ENCODE measurements at regions not wholly inside any gene's neighbourhood (a gene's known extent, or its start where the extent isn't known, plus 50 kb on each side); places are given as distances from the start of the nearest gene placed in this dataset.

DNA sequence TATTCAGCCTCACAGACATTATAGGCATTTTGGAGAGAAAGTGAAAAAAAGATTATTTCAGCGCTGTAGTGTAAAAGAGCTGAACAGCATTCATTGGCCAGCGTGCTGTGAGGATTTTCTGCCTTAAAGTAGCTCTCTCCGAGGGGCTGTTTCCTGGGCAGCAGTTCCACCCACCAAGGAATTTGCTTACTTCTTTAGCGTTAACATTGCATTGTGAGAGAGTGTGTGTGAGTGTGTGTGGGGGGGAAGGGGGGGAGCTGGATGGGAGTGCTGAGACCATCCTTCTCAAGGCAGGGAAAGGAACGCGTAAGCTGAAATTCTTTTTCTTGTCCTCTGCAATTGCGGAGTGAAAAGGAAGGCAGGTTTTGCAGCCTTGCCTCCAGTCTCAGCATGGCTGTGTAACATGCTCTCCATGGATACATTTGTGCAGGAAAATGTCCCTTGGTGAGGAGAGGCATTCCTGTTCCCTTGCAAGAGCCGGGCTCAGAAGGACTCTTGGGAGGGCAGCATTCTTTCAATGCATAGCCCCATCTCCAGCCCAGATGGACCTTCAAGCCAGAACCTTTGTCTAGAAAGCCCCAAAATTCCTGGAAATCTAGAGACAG is 159.9 kb upstream of the NAV2 start:
- Mint-ChIP-seq H3K4me1 (peaks cover 36% of the 10 kb centered on the region), H3K9me3 (no peaks in the 10 kb centered on the region), H3K27me3 (ENCODE audit: low read depth) (no peaks in the 10 kb centered on the region), H3K36me3 (ENCODE audit: low read depth) (no peaks in the 10 kb centered on the region), H3K27ac (ENCODE audit: unreplicated experiment) (peak overlapping the region; percentile 82), H3K4me3 (peak overlapping the region; percentile 56)
- DNase-seq (ENCODE audit: low read depth, low spot score): peak; percentile 36
- TF ChIP-seq, protein P1, sequence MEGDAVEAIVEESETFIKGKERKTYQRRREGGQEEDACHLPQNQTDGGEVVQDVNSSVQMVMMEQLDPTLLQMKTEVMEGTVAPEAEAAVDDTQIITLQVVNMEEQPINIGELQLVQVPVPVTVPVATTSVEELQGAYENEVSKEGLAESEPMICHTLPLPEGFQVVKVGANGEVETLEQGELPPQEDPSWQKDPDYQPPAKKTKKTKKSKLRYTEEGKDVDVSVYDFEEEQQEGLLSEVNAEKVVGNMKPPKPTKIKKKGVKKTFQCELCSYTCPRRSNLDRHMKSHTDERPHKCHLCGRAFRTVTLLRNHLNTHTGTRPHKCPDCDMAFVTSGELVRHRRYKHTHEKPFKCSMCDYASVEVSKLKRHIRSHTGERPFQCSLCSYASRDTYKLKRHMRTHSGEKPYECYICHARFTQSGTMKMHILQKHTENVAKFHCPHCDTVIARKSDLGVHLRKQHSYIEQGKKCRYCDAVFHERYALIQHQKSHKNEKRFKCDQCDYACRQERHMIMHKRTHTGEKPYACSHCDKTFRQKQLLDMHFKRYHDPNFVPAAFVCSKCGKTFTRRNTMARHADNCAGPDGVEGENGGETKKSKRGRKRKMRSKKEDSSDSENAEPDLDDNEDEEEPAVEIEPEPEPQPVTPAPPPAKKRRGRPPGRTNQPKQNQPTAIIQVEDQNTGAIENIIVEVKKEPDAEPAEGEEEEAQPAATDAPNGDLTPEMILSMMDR (conservative IDR thresholded peaks at IDR 0.05): no peak

DNA sequence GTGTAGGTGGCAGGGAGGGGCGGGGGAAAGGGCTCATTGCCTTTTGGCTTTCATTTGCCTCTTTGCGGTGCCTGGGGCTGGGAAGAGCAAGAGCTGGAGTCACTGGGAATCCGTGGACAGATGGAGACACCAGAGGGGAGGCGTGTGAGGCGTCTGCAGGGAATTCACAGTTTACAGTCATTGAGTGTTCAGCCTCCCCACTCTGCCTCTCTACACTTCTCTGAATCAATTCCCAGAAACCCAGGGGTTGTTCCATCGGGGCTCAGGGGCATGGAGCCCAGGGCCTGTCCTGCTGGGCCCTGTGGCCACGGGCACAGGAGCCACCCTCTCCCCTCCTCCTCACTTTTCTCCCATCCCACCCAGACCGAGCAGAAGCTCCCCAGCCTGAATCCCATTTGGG is 160.5 kb upstream of the NAV2 start:
- Mint-ChIP-seq H3K36me3 (ENCODE audit: low read depth) (no peaks in the 10 kb centered on the region), H3K4me1 (peaks cover 40% of the 10 kb centered on the region), H3K27ac (ENCODE audit: unreplicated experiment) (peak overlapping the region; percentile 82), H3K4me3 (peak overlapping the region; percentile 56), H3K9me3 (no peaks in the 10 kb centered on the region), H3K27me3 (ENCODE audit: low read depth) (no peaks in the 10 kb centered on the region)
- no peak for DNase-seq (ENCODE audit: low read depth, low spot score)
- TF ChIP-seq, protein P1 (conservative IDR thresholded peaks at IDR 0.05): no peak

DNA sequence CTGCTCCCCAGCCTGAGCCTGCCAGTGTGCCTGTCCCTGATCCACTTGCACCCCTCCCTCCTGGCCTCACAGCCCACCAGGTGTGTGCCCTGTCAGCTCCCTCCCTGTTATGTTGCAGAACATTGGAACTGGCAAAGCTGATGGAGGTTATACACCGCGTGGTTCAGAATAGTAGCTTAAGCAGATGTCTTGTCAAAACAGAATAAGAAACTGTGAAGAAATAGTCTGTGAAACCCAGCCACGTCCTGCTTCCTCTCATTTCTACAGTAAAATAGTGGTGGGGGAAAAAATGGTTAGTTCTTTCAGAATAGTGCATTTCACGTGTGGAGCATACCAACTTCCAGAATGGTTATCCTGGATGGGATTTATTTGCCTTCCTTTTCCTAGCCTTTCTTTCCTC is 161.2 kb upstream of the NAV2 start:
- no peaks in the 10 kb centered on the region for H3K36me3 Mint-ChIP-seq (ENCODE audit: low read depth)
- DNase-seq (ENCODE audit: low read depth, low spot score): no peak
- H3K4me1 Mint-ChIP-seq: peaks cover 45% of the 10 kb centered on the region
- no peaks in the 10 kb centered on the region for H3K27me3 Mint-ChIP-seq (ENCODE audit: low read depth)
- H3K27ac Mint-ChIP-seq (ENCODE audit: unreplicated experiment): no peak overlapping the region
- no peaks in the 10 kb centered on the region for H3K9me3 Mint-ChIP-seq
- TF ChIP-seq, protein P1 (conservative IDR thresholded peaks at IDR 0.05): no peak
- no peak overlapping the region for H3K4me3 Mint-ChIP-seq

DNA sequence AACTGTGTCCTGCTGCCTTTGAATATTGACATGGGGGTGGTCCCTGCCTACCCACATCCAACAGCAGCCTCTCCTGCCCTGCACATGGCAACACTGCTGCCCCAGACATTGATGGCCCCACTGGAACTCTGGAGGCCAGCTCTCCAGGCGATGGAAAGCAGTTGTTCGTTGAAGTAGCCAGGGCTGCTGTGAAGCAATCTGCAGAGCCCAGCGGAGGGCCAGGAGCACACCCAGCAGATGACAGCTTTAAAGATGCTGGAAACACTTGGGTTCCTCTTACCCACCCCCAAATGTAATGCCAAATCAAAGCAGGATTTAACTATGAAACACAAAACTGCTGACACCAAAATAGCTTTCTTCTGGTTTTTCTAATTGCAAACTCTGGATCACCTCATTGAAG is 165.6 kb upstream of the NAV2 start:
- H3K27ac Mint-ChIP-seq (ENCODE audit: unreplicated experiment): no peak overlapping the region
- H3K36me3 Mint-ChIP-seq (ENCODE audit: low read depth): no peaks in the 10 kb centered on the region
- H3K4me3 Mint-ChIP-seq: no peak overlapping the region
- H3K4me1 Mint-ChIP-seq: peaks cover 39% of the 10 kb centered on the region
- no peaks in the 10 kb centered on the region for H3K27me3 Mint-ChIP-seq (ENCODE audit: low read depth)
- DNase-seq (ENCODE audit: low read depth, low spot score): no peak
- H3K9me3 Mint-ChIP-seq: no peaks in the 10 kb centered on the region
- TF ChIP-seq, protein P1 (conservative IDR thresholded peaks at IDR 0.05): no peak

DNA sequence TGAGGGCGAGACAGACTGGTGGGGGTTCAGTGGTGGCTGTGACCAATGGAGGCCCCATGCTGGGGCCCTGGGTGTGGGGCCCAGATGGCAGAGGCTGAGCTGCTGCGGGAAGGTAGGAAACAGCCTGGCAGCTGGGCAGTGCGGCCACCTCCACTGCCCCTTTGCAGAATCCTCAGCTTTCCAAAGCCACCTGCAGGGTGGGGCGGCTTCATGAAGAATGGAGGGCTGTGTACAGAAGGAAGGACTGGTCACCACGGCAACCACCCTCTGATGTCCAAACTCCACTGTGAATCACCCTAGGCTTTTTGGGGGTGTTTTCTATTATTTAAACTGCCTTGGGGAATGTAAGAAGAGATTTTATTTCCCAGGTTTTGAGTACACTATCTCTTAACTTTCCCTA is 166.3 kb upstream of the NAV2 start:
- TF ChIP-seq, protein P1 (conservative IDR thresholded peaks at IDR 0.05): no peak
- Mint-ChIP-seq H3K36me3 (ENCODE audit: low read depth) (no peaks in the 10 kb centered on the region), H3K4me1 (peaks cover 32% of the 10 kb centered on the region), H3K9me3 (no peaks in the 10 kb centered on the region), H3K4me3 (no peak overlapping the region), H3K27ac (ENCODE audit: unreplicated experiment) (no peak overlapping the region), H3K27me3 (ENCODE audit: low read depth) (no peaks in the 10 kb centered on the region)
- DNase-seq (ENCODE audit: low read depth, low spot score): no peak
